ENCODE measurements at regions not wholly inside any gene's neighbourhood (a gene's known extent, or its start where the extent isn't known, plus 50 kb on each side); places are given as distances from the start of the nearest gene placed in this dataset.

- Histone ChIP-seq H3K36me3 (ENCODE audit: control insufficient read depth, insufficient read depth, low read length) (no peaks in the 10 kb centered on the region), H3K27ac (ENCODE audit: low read depth, low read length) (no peak overlapping the region), H3K27me3 (ENCODE audit: control insufficient read depth, insufficient read depth, low read length) (no peaks in the 10 kb centered on the region), H3K9me3 (ENCODE audit: control insufficient read depth, insufficient read depth, low read length) (peaks cover 3% of the 10 kb centered on the region), H3K4me3 (ENCODE audit: low read depth, low read length) (no peak overlapping the region), H3K4me1 (ENCODE audit: control insufficient read depth, insufficient read depth, low read length) (no peaks in the 10 kb centered on the region)
- WGBS (ENCODE audit: insufficient coverage): 94% methylated on average over 3 of the region's 5 CpGs
- no peak for DNase-seq (ENCODE audit: low read depth in 4 of 6, low spot score in 6 of 6)
These were observed 69.8 kb upstream of the MYCN start for GRCh38 chr2:15870565-15870964.

GRCh38 chr2:15871239-15871783 is 69.0 kb upstream of the MYCN start:
- Histone ChIP-seq H3K27me3 (ENCODE audit: control insufficient read depth, insufficient read depth, low read length) (no peaks in the 10 kb centered on the region), H3K4me3 (ENCODE audit: low read depth, low read length) (no peak overlapping the region)
- DNase-seq (ENCODE audit: low read depth in 4 of 6, low spot score in 6 of 6): no peak

GRCh38 chr2:15872854-15873253 is 67.5 kb upstream of the MYCN start:
- no peak overlapping the region for H3K27ac ChIP-seq (ENCODE audit: low read depth, low read length)
- 92% methylated on average over 2 of the region's 6 CpGs for WGBS (ENCODE audit: insufficient coverage)

More at GRCh38 chr2:15871239-15871783, 69.0 kb upstream of the MYCN start:
- Histone ChIP-seq H3K9me3 (ENCODE audit: control insufficient read depth, insufficient read depth, low read length) (peaks cover 3% of the 10 kb centered on the region), H3K4me1 (ENCODE audit: control insufficient read depth, insufficient read depth, low read length) (no peaks in the 10 kb centered on the region), H3K27ac (ENCODE audit: low read depth, low read length) (no peak overlapping the region), H3K36me3 (ENCODE audit: control insufficient read depth, insufficient read depth, low read length) (no peaks in the 10 kb centered on the region)
- WGBS (ENCODE audit: insufficient coverage): no CpG with 5 or more reads among the region's 3 CpGs

GRCh38 chr2:15874321-15874720 is 66.0 kb upstream of the MYCN start:
- 95% methylated on average over 2 of the region's 3 CpGs for WGBS (ENCODE audit: insufficient coverage)
- Histone ChIP-seq H3K4me1 (ENCODE audit: control insufficient read depth, insufficient read depth, low read length) (no peaks in the 10 kb centered on the region), H3K9me3 (ENCODE audit: control insufficient read depth, insufficient read depth, low read length) (peaks cover 3% of the 10 kb centered on the region), H3K4me3 (ENCODE audit: low read depth, low read length) (no peak overlapping the region), H3K36me3 (ENCODE audit: control insufficient read depth, insufficient read depth, low read length) (no peaks in the 10 kb centered on the region), H3K27me3 (ENCODE audit: control insufficient read depth, insufficient read depth, low read length) (no peaks in the 10 kb centered on the region), H3K27ac (ENCODE audit: low read depth, low read length) (no peak overlapping the region)
- DNase-seq (ENCODE audit: low read depth in 4 of 6, low spot score in 6 of 6): no peak

More at GRCh38 chr2:15872854-15873253, 67.5 kb upstream of the MYCN start:
- Histone ChIP-seq H3K9me3 (ENCODE audit: control insufficient read depth, insufficient read depth, low read length) (peaks cover 3% of the 10 kb centered on the region), H3K36me3 (ENCODE audit: control insufficient read depth, insufficient read depth, low read length) (no peaks in the 10 kb centered on the region), H3K27me3 (ENCODE audit: control insufficient read depth, insufficient read depth, low read length) (no peaks in the 10 kb centered on the region), H3K4me1 (ENCODE audit: control insufficient read depth, insufficient read depth, low read length) (no peaks in the 10 kb centered on the region), H3K4me3 (ENCODE audit: low read depth, low read length) (no peak overlapping the region)
- DNase-seq (ENCODE audit: low read depth in 4 of 6, low spot score in 6 of 6): no peak

GRCh38 chr2:15874854-15875804 is 65.2 kb upstream of the MYCN start:
- no peaks in the 10 kb centered on the region for H3K4me1 ChIP-seq (ENCODE audit: control insufficient read depth, insufficient read depth, low read length)
- H3K27me3 ChIP-seq (ENCODE audit: control insufficient read depth, insufficient read depth, low read length): no peaks in the 10 kb centered on the region
- H3K4me3 ChIP-seq (ENCODE audit: low read depth, low read length): no peak overlapping the region
- H3K27ac ChIP-seq (ENCODE audit: low read depth, low read length): no peak overlapping the region
- H3K9me3 ChIP-seq (ENCODE audit: control insufficient read depth, insufficient read depth, low read length): peaks cover 3% of the 10 kb centered on the region
- H3K36me3 ChIP-seq (ENCODE audit: control insufficient read depth, insufficient read depth, low read length): no peaks in the 10 kb centered on the region
- no peak for DNase-seq (ENCODE audit: low read depth in 4 of 6, low spot score in 6 of 6)
- 71% methylated on average over 6 of the region's 7 CpGs for WGBS (ENCODE audit: insufficient coverage)

GRCh38 chr2:15875969-15876705 is 64.2 kb upstream of the MYCN start:
- Histone ChIP-seq H3K36me3 (ENCODE audit: control insufficient read depth, insufficient read depth, low read length) (no peaks in the 10 kb centered on the region), H3K27ac (ENCODE audit: low read depth, low read length) (no peak overlapping the region), H3K27me3 (ENCODE audit: control insufficient read depth, insufficient read depth, low read length) (no peaks in the 10 kb centered on the region), H3K4me3 (ENCODE audit: low read depth, low read length) (no peak overlapping the region), H3K4me1 (ENCODE audit: control insufficient read depth, insufficient read depth, low read length) (no peaks in the 10 kb centered on the region), H3K9me3 (ENCODE audit: control insufficient read depth, insufficient read depth, low read length) (peaks cover 3% of the 10 kb centered on the region)
- WGBS (ENCODE audit: insufficient coverage): 92% methylated on average over 3 of the region's 3 CpGs
- no peak for DNase-seq (ENCODE audit: low read depth in 4 of 6, low spot score in 6 of 6)

- Histone ChIP-seq H3K36me3 (ENCODE audit: control insufficient read depth, insufficient read depth, low read length) (no peaks in the 10 kb centered on the region), H3K27ac (ENCODE audit: low read depth, low read length) (no peak overlapping the region), H3K4me3 (ENCODE audit: low read depth, low read length) (no peak overlapping the region), H3K27me3 (ENCODE audit: control insufficient read depth, insufficient read depth, low read length) (no peaks in the 10 kb centered on the region), H3K4me1 (ENCODE audit: control insufficient read depth, insufficient read depth, low read length) (no peaks in the 10 kb centered on the region), H3K9me3 (ENCODE audit: control insufficient read depth, insufficient read depth, low read length) (peaks cover 3% of the 10 kb centered on the region)
- no peak for DNase-seq (ENCODE audit: low read depth in 4 of 6, low spot score in 6 of 6)
- no CpG with 5 or more reads among the region's 6 CpGs for WGBS (ENCODE audit: insufficient coverage)
These were observed 59.9 kb upstream of the MYCN start for GRCh38 chr2:15880226-15881119.

- Histone ChIP-seq H3K4me1 (ENCODE audit: control insufficient read depth, insufficient read depth, low read length) (no peaks in the 10 kb centered on the region), H3K4me3 (ENCODE audit: low read depth, low read length) (no peak overlapping the region), H3K27ac (ENCODE audit: low read depth, low read length) (no peak overlapping the region), H3K36me3 (ENCODE audit: control insufficient read depth, insufficient read depth, low read length) (no peaks in the 10 kb centered on the region), H3K27me3 (ENCODE audit: control insufficient read depth, insufficient read depth, low read length) (no peaks in the 10 kb centered on the region), H3K9me3 (ENCODE audit: control insufficient read depth, insufficient read depth, low read length) (peaks cover 3% of the 10 kb centered on the region)
- DNase-seq (ENCODE audit: low read depth in 4 of 6, low spot score in 6 of 6): no peak
- WGBS (ENCODE audit: insufficient coverage): no CpG with 5 or more reads among the region's 7 CpGs
These were observed 59.3 kb upstream of the MYCN start for GRCh38 chr2:15881120-15881433.

- WGBS (ENCODE audit: insufficient coverage): no CpG with 5 or more reads among the region's 2 CpGs
- peaks cover 2% of the 10 kb centered on the region for H3K9me3 ChIP-seq (ENCODE audit: control insufficient read depth, insufficient read depth, low read length)
- DNase-seq (ENCODE audit: low read depth in 4 of 6, low spot score in 6 of 6): peak in 1 of 6 donors; percentile 61
- no peaks in the 10 kb centered on the region for H3K27me3 ChIP-seq (ENCODE audit: control insufficient read depth, insufficient read depth, low read length)
- no peaks in the 10 kb centered on the region for H3K4me1 ChIP-seq (ENCODE audit: control insufficient read depth, insufficient read depth, low read length)
- no peak overlapping the region for H3K27ac ChIP-seq (ENCODE audit: low read depth, low read length)
- no peaks in the 10 kb centered on the region for H3K36me3 ChIP-seq (ENCODE audit: control insufficient read depth, insufficient read depth, low read length)
- H3K4me3 ChIP-seq (ENCODE audit: low read depth, low read length): no peak overlapping the region
These were observed 58.7 kb upstream of the MYCN start for GRCh38 chr2:15881676-15882075.

Data from spinal cord (tissue), 9 donors.